K562 (cell line): ENCODE measurements at regions not wholly inside any gene's neighbourhood (a gene's known extent, or its start where the extent isn't known, plus 50 kb on each side); places are given as distances from the start of the nearest gene placed in this dataset.

ENCODE experiments used
- KDM1A ChIP-seq, 2 experiments: fragments of 450-650 bp; IDR thresholded peaks; 2 replicates each; pipeline ENCODE4 v1.6.1; 2016; ENCODE audit warnings: mild to moderate bottlenecking in 2 of 2
- NFYB ChIP-seq: IDR thresholded peaks from 2 replicates; pipeline ENCODE4 v1.6.1; 2011; ENCODE audit warnings: mild to moderate bottlenecking, moderate library complexity; ENCODE audit not compliant: insufficient read length; ENCODE audit errors: extremely low read depth
- POLR2A ChIP-seq: fragments of 450-650 bp; conservative IDR thresholded peaks from 2 replicates; pipeline ENCODE4 v1.6.1; 2016
- SIN3A ChIP-seq, 2 experiments: fragments of 150-350 bp in 1 of 2; IDR thresholded peaks; 2 replicates each; pipeline ENCODE4 v1.6.1; 2011 to 2016; ENCODE audit warnings: borderline replicate concordance in 2 of 2, low read depth in 2 of 2, low read length in 2 of 2, mild to moderate bottlenecking in 2 of 2, moderate library complexity in 2 of 2; ENCODE audit not compliant: control insufficient read depth in 1 of 2
- SMARCC2 ChIP-seq: fragments of 450-650 bp; IDR thresholded peaks from 2 replicates; pipeline ENCODE4 v1.6.1; 2017; ENCODE audit warnings: antibody characterized with exemption, moderate library complexity, mild to moderate bottlenecking, low read depth
- USF2 ChIP-seq: sonication (generic); formaldehyde crosslinking; IDR thresholded peaks from 2 replicates; pipeline ENCODE4 v1.5.0; 2020; ENCODE audit warnings: missing genetic modification reagents
- ZFX ChIP-seq: sonication (generic); formaldehyde crosslinking; IDR thresholded peaks from 2 replicates; pipeline ENCODE4 v1.8.0; 2022; ENCODE audit warnings: mild to moderate bottlenecking, missing genetic modification reagents, moderate library complexity
- ZNF384 ChIP-seq: IDR thresholded peaks from 2 replicates; pipeline ENCODE4 v1.6.1; 2012; ENCODE audit warnings: low read depth, low read length, improper control_type of control experiment
- ZNF589 ChIP-seq: fragments of 200-800 bp; sonication (Bioruptor generic); IDR thresholded peaks from 2 replicates; pipeline ENCODE4 v1.6.1; 2016; ENCODE audit warnings: low read depth, missing genetic modification characterization, missing compliant biosample characterization
- ZNF639 ChIP-seq, 2 experiments: fragments of 200-800 bp in 1 of 2; sonication (Bioruptor generic) in 1 of 2; sonication (generic) in 1 of 2; formaldehyde crosslinking in 1 of 2; IDR thresholded peaks in 1 of 2; conservative IDR thresholded peaks in 1 of 2; 2 replicates each; pipeline versions ENCODE4 v1.5.0 to v1.6.1; 2016 to 2020; ENCODE audit warnings: missing compliant biosample characterization in 1 of 2, missing genetic modification characterization in 1 of 2, missing genetic modification reagents in 1 of 2

- TF ChIP-seq NFYB (no peak), ZNF589 (CRISPR knock-in tag) (no peak), KDM1A (IDR thresholded peaks at IDR 0.05) (no peak), SIN3A (IDR thresholded peaks at IDR 0.05; ENCODE audit: borderline replicate concordance in 2 of 2, control insufficient read depth in 1 of 2, low read depth in 2 of 2, low read length in 2 of 2) (no peak), ZNF384 (no peak), SMARCC2 (no peak), ZNF639 (CRISPR knock-in tag; conservative IDR thresholded peaks at IDR 0.05 in 1 of 2, IDR thresholded peaks at IDR 0.05 in 1 of 2) (no peak), ZFX (no peak), POLR2A (no peak), USF2 (no peak)
Measured at GRCh38 chr2:217667035-217667434, 335.8 kb downstream of the TNS1 start.
